ENCODE measurements at regions not wholly inside any gene's neighbourhood (a gene's known extent, or its start where the extent isn't known, plus 50 kb on each side); places are given as distances from the start of the nearest gene placed in this dataset.

DNA sequence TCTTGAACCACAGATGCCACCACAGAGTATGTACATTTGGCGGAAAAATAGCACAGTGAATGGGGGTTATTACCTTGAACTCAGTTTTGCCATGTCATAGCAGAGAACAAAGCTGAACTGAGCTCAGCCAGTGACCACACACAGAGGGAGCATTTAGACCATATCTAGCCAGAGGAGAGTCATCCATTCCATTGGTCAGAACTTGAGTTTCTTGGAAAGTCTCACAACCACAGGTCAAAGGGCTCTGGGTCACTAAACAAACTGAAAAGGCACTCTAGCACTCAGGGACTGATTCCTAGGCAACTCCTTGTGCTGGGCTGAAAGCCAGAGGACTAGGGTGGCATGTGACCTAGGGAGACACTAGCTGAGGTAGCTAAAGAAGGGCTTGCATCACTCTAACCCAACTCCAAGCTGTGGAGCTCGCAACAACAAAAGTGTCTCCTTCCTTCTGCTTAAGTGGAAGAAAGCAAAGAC lies 239.7 kb upstream of the SEMA3D start:
- peaks cover 5% of the 10 kb centered on the region for H3K9me3 Mint-ChIP-seq
- no peak for ATAC-seq (ENCODE audit: poor library complexity)
- peaks cover 0 to 16% of the 10 kb centered on the region in 2 experiments for H3K9me3 ChIP-seq (ENCODE audit: control insufficient read depth in 1 of 2, insufficient read depth in 1 of 2, low read length in 2 of 2)
- no peak overlapping the region for H3K27ac Mint-ChIP-seq
- no peak overlapping the region for H3K4me3 Mint-ChIP-seq
- H3K4me1 ChIP-seq (ENCODE audit: insufficient read depth, low read length), result no peaks in the 10 kb centered on the region
- H3K4me3 ChIP-seq (ENCODE audit: low read length), result no peak overlapping the region
- H3K36me3 Mint-ChIP-seq (ENCODE audit: low read depth), result no peaks in the 10 kb centered on the region
- no peaks in the 10 kb centered on the region for H3K4me1 Mint-ChIP-seq (ENCODE audit: low read depth)
- intact Hi-C loops (cut with DNase I, micrococcal nuclease), result no loop called here
- H3K36me3 ChIP-seq (ENCODE audit: insufficient read depth, low read length), result no peaks in the 10 kb centered on the region
- ChIA-PET POLR2A (no interaction called here), CTCF (no interaction called here)
- DNase-seq, result no peak
- TF ChIP-seq, protein P1, sequence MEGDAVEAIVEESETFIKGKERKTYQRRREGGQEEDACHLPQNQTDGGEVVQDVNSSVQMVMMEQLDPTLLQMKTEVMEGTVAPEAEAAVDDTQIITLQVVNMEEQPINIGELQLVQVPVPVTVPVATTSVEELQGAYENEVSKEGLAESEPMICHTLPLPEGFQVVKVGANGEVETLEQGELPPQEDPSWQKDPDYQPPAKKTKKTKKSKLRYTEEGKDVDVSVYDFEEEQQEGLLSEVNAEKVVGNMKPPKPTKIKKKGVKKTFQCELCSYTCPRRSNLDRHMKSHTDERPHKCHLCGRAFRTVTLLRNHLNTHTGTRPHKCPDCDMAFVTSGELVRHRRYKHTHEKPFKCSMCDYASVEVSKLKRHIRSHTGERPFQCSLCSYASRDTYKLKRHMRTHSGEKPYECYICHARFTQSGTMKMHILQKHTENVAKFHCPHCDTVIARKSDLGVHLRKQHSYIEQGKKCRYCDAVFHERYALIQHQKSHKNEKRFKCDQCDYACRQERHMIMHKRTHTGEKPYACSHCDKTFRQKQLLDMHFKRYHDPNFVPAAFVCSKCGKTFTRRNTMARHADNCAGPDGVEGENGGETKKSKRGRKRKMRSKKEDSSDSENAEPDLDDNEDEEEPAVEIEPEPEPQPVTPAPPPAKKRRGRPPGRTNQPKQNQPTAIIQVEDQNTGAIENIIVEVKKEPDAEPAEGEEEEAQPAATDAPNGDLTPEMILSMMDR (IDR thresholded peaks at IDR 0.05), result no peak
- no peaks in the 10 kb centered on the region for H3K27me3 ChIP-seq (ENCODE audit: control insufficient read depth in 1 of 2, insufficient read depth in 2 of 2, low read length in 2 of 2)
- no peaks in the 10 kb centered on the region for H3K27me3 Mint-ChIP-seq
- no peak overlapping the region for H3K27ac ChIP-seq (ENCODE audit: low read depth in 1 of 2, low read length in 2 of 2)

DNA sequence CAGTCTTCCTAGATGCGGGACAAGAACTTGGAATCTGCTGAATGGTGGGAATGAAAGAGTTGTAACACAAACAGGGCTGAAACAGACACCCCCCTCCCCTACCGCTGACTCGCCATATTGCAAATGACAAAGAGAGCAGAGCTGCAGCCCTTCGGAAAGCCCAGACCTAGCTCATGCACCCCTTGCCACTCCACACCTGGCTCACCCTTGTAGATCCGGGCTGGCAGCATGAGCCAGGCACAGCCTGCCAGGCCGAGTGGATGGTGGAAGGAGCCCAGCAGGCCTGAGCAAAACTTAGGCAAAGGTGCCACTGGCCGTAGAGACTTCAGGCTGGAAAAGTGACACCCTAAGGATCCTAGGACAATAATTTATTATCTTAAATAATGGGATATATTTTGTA lies 237.4 kb upstream of the SEMA3D start:
- H3K27ac Mint-ChIP-seq, result no peak overlapping the region
- no peak overlapping the region for H3K4me3 Mint-ChIP-seq
- intact Hi-C loops (cut with DNase I, micrococcal nuclease), result no loop called here
- Histone ChIP-seq H3K27me3 (ENCODE audit: control insufficient read depth in 1 of 2, insufficient read depth in 2 of 2, low read length in 2 of 2) (no peaks in the 10 kb centered on the region), H3K9me3 (ENCODE audit: control insufficient read depth in 1 of 2, insufficient read depth in 1 of 2, low read length in 2 of 2) (peaks cover 0 to 16% of the 10 kb centered on the region in 2 experiments), H3K4me3 (ENCODE audit: low read length) (no peak overlapping the region), H3K27ac (ENCODE audit: low read depth in 1 of 2, low read length in 2 of 2) (no peak overlapping the region), H3K36me3 (ENCODE audit: insufficient read depth, low read length) (no peaks in the 10 kb centered on the region), H3K4me1 (ENCODE audit: insufficient read depth, low read length) (no peaks in the 10 kb centered on the region)
- no peaks in the 10 kb centered on the region for H3K27me3 Mint-ChIP-seq
- ATAC-seq (ENCODE audit: poor library complexity) (no peak), DNase-seq (no peak)
- POLR2A ChIA-PET, result no interaction called here
- H3K36me3 Mint-ChIP-seq (ENCODE audit: low read depth), result no peaks in the 10 kb centered on the region
- peaks cover 2% of the 10 kb centered on the region for H3K9me3 Mint-ChIP-seq
- H3K4me1 Mint-ChIP-seq (ENCODE audit: low read depth), result no peaks in the 10 kb centered on the region
- CTCF ChIA-PET, result no interaction called here
- TF ChIP-seq, protein P1 (IDR thresholded peaks at IDR 0.05), result no peak

DNA sequence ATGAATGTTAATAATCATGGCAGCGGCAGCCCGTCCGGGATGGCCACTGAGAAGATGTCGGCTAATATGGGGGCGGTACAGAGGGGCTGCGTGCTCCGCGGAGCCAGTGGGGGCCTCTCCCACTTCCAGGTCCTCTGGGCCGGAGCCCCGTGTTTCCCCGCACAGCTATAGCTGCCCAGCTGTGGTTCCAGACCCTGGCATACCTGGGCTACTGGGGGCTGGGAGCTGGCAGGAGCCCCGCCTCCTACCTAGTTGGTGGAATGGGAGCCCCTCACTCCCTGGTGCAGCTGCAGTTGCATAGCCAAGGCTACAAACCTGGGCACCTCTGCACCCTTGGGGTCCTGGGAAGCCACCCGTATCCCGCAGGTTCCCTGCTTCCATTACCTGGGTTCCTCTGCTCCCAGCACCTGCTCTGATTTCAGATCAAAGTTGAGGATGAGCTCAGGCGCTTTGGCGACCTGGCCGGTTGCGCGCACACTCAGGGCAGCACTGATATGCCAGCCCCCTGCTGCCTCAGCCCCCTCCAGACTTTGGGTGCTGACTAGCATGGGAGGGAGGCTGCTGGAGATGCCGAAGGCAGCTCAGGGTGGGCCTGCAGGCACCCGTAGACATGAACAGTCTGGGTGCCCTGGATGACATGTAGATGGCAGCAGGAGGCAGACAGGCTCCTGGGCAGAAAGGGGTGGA lies 236.5 kb upstream of the SEMA3D start:
- intact Hi-C loops (cut with DNase I, micrococcal nuclease), result no loop called here
- peaks cover 0 to 20% of the 10 kb centered on the region in 2 experiments for H3K9me3 ChIP-seq (ENCODE audit: control insufficient read depth in 1 of 2, insufficient read depth in 1 of 2, low read length in 2 of 2)
- H3K27me3 ChIP-seq (ENCODE audit: control insufficient read depth in 1 of 2, insufficient read depth in 2 of 2, low read length in 2 of 2), result no peaks in the 10 kb centered on the region
- Mint-ChIP-seq H3K27ac (no peak overlapping the region), H3K36me3 (ENCODE audit: low read depth) (no peaks in the 10 kb centered on the region), H3K9me3 (peaks cover 2% of the 10 kb centered on the region), H3K27me3 (no peaks in the 10 kb centered on the region), H3K4me1 (ENCODE audit: low read depth) (no peaks in the 10 kb centered on the region), H3K4me3 (no peak overlapping the region)
- ChIA-PET POLR2A (no interaction called here), CTCF (no interaction called here)
- H3K27ac ChIP-seq (ENCODE audit: low read depth in 1 of 2, low read length in 2 of 2), result no peak overlapping the region
- no peak overlapping the region for H3K4me3 ChIP-seq (ENCODE audit: low read length)
- ATAC-seq (ENCODE audit: poor library complexity), result no peak
- no peak for DNase-seq
- H3K4me1 ChIP-seq (ENCODE audit: insufficient read depth, low read length), result no peaks in the 10 kb centered on the region
- TF ChIP-seq, protein P1 (IDR thresholded peaks at IDR 0.05), result no peak
- no peaks in the 10 kb centered on the region for H3K36me3 ChIP-seq (ENCODE audit: insufficient read depth, low read length)

Measured in CD4-positive, alpha-beta T cell (primary cell).